HL-60/S4 (cell line): ENCODE measurements at regions not wholly inside any gene's neighbourhood (a gene's known extent, or its start where the extent isn't known, plus 50 kb on each side); places are given as distances from the start of the nearest gene placed in this dataset.
"Not testable (repeated sequence)": the region's sequence is repeated elsewhere in the genome, so short reads cannot be mapped to it uniquely, and the experiment has no call there.

Experiments
- in situ Hi-C: fragments of 300-500 bp; cut with MboI; formaldehyde crosslinking; loops from 2 replicates; pipeline ENCODE4 v1.14.3; 2022; ENCODE audit warnings: low sequenced_read_pairs

DNA sequence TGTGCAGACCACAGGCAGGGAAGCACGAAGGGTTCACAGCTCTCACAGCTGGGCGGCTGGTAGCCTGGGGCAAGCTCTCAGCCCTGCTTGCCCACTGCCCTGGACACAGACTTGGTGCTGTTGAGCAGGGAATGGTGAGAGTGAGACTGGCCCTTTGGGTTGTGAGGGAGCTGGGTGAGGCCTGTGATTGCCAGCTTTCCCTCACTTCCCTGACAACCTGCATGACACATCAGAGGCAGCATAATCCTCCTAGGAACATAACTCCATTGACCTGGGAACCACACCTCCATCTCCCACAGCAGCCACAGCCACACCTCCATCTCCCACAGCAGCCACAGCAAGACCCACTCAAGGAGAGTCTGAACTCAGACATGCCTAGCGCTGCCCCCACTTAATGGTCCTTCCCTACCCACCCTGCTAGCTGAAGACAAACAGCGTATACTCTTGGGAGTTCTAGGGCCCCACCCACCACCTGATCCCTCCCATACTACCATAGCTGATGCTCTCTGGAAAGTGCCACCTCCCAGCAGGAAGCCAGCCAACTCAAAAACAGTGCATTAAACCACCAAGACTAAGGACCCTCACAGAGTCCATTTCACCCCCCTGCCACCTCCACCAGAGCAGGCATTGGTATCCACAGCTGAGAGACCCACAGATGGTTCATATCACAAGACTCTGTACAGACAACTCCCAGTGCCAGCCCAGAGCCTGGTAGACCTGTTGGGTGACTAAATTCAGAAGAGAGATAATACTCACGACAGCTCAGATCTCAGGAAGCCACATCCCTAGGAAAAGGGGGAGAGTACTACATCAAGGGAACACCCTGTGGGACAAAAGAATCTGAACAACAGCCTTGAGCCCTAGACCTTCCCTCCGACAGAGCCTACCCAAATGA lies 60.2 kb upstream of the PRSS3 start:
- in situ Hi-C loops: not testable (repeated sequence)

DNA sequence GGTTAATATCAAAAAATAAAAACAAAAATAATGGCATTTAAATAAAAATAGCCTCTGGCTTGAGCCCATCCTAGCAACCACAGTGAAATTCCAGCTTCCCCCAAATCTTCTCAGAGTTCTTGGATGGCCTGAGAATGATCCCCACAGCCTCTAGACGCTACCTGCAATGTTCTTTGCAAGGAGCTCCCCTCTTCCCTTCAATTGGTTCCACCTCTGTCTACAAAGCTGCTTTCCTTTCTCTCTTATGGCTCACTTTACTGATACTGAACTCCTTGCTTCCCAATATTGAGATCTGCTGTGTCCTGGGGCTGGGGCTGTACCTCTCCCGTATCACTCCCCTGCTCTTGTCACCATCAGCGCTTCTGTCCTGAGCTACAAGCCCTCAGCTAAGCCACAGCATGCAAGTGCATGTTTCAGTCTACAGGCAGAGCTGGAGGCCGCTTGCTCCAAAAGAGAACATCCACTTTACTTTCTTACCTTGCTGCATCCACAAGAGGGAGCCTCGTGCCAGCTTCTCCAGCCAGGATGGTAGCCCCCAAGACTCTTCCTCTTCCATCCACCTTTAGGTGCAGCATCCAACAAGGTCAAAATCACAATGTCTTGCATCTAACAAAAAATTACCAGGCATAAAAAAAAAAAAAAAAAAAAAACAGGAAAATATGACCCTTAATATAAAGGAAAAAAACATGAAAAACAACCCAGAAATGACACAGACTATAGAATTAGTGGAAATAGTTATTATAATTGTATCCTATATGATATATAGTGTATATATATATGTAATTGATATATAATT lies 57.4 kb upstream of the PRSS3 start:
- in situ Hi-C loops: no loop called here

DNA sequence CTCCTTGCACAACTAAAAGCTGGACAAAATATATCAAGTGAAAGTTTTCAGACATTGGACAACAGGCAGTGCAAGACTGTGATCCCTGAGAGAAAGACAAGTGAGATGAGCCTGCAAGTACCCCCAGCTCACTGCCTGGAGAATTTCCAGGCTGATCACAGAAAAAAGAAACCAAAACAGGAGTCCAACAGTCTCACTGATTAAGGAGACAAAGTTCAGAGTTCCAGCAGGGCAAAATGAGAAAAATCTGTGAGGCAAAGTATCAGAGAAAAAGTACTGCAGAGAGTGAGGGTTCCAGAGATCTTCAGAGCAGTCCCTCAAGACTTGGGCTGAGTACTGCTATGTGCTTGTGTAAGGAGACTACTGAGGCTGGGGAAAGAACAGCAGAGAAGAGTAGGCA lies 56.0 kb upstream of the PRSS3 start:
- in situ Hi-C loops: no loop called here

DNA sequence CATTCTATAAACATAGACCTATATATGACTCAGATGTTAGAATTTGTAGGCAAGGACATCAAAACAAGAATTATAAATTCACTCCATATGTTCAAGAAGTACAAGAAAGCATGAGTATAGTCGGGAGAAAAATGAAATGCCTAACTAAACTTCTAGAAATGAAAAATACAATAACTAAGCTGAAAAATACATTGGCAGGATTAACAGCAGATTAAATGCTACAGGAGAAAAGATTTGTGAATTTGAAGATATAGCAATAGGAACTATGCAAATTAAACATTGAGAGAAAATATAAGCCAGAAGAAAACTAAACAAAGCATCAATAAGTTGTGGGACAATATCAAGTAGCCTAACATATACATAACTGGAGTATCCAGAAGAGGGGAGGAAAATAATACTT lies 55.3 kb upstream of the PRSS3 start:
- in situ Hi-C loops: no loop called here

DNA sequence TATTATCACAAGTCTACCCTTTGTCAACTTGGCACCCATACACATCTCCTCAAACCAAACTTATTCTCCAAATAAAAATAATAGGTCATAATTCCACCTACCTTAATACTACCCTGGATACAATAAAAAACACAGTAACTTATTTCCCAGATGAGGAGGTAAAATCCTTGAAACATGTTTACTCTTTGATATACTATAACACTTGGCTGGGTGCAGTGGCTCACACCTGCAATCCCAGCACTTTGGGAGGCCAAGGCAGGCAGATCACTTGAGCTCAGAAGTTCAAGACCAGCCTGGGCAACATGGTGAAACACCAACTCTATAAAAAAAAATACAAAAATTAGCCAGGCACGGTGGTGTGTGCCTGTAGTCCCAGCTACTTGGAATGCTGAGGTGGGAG lies 54.4 kb upstream of the PRSS3 start:
- in situ Hi-C loops: not testable (repeated sequence)

DNA sequence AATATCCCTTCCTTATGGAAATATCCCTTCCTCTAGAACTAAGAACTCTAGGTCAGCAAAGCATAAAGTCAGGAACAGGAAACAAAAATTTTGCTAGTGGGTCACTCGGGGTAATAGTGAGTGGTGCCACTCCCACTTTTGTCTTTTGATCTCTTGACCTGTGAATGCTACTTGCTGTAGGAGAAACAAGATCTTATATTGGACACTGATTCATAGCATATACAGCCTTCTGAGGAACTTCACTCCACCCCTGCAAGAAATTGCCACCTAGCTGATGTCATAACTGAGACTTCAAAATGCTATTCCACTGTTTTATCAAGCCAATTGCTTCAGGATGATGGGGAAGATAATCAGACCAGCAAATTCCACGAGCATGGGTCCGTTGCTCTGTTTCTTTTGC lies 53.3 kb upstream of the PRSS3 start:
- in situ Hi-C loops: no loop called here

DNA sequence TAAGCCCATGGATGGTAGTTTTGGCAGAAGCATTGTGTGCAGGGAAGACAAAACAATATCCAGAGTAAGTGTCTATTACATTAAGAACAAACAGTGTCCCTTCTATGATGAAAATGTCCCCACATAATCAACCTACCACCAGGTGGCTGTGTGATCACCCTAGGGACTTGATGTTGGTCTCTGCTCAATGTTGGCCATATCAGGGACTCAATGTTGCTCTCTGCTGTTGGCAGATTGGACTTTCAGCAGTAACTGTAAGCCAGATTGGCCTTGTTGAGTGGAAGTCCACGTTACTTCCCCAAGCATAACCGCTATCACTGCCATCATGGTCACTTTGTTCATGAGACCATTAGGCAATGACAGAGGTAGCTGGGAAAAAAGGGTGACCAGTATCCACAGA lies 52.8 kb upstream of the PRSS3 start:
- in situ Hi-C loops: no loop called here
